H1 (cell line): ENCODE measurements at regions not wholly inside any gene's neighbourhood (a gene's known extent, or its start where the extent isn't known, plus 50 kb on each side); places are given as distances from the start of the nearest gene placed in this dataset.

Source experiments
- CTCF ChIP-seq, 3 experiments: IDR thresholded peaks; 1 replicate in 2 of 3; 2 replicates in 1 of 3; pipeline versions ENCODE4 v1.5.1 to v1.6.1; 2011; ENCODE audit warnings: low read length in 3 of 3, mild to moderate bottlenecking in 3 of 3, inconsistent platforms in 2 of 3, low read depth in 1 of 3, moderate library complexity in 1 of 3; ENCODE audit not compliant: insufficient read depth in 1 of 3; ENCODE audit errors: control extremely low read depth in 1 of 3
- HDAC2 ChIP-seq, 2 experiments: fragments of 300-600 bp in 1 of 2; sonication (generic) in 1 of 2; IDR thresholded peaks; 2 replicates each; pipeline ENCODE4 v1.6.1; 2011 to 2012; ENCODE audit warnings: low read depth in 2 of 2, low read length in 2 of 2, mild to moderate bottlenecking in 2 of 2, moderate library complexity in 2 of 2, borderline replicate concordance in 1 of 2, inconsistent platforms in 1 of 2
- MAFK ChIP-seq: IDR thresholded peaks from 2 replicates; pipeline ENCODE4 v1.6.1; 2012; ENCODE audit warnings: low read depth, mild to moderate bottlenecking, improper control_type of control experiment, low read length
- RAD21 ChIP-seq, 2 experiments: IDR thresholded peaks in 1 of 2; conservative IDR thresholded peaks in 1 of 2; 2 replicates each; pipeline ENCODE4 v1.6.1; 2011; ENCODE audit warnings: low read depth in 2 of 2, low read length in 2 of 2, improper control_type of control experiment in 1 of 2, inconsistent platforms in 1 of 2, mild to moderate bottlenecking in 1 of 2, moderate library complexity in 1 of 2
- SP1 ChIP-seq: IDR thresholded peaks from 2 replicates; pipeline ENCODE4 v1.6.1; 2011; ENCODE audit warnings: low read depth, low read length
- TBP ChIP-seq: IDR thresholded peaks from 2 replicates; pipeline ENCODE4 v1.6.1; 2011; ENCODE audit warnings: low read depth, low read length, improper control_type of control experiment

- TF ChIP-seq HDAC2 (IDR thresholded peaks at IDR 0.05; ENCODE audit: borderline replicate concordance in 1 of 2, low read depth in 2 of 2, low read length in 2 of 2) (no peak), RAD21 (IDR thresholded peaks at IDR 0.05 in 1 of 2, conservative IDR thresholded peaks at IDR 0.05 in 1 of 2; ENCODE audit: low read depth in 2 of 2, low read length in 2 of 2) (no peak), CTCF (IDR thresholded peaks at IDR 0.05; ENCODE audit: control extremely low read depth in 1 of 3, insufficient read depth in 1 of 3, low read depth in 1 of 3, low read length in 3 of 3) (no peak), MAFK (no peak), SP1 (no peak), TBP (no peak)
Measured at GRCh38 chr1:208965351-208965750, 618.2 kb upstream of the CAMK1G start.
